GM21576 (cell line): ENCODE measurements at regions not wholly inside any gene's neighbourhood (a gene's known extent, or its start where the extent isn't known, plus 50 kb on each side); places are given as distances from the start of the nearest gene placed in this dataset.
A peak's percentile ranks its signal among the peaks of the same experiment; 100 is the strongest.

Experiments used
- ATAC-seq: cut with Tn5 transposase; IDR thresholded peaks from one replicate; pipeline ENCODE4 v1.9.1; 2021; ENCODE audit warnings: mild to moderate bottlenecking, moderate library complexity; ENCODE audit not compliant: unreplicated experiment

- peak; percentile 65 for ATAC-seq
These were observed 432.6 kb downstream of the TNS3 start for GRCh38 chr7:47149208-47149839.

- no peak for ATAC-seq
These were observed 433.2 kb downstream of the TNS3 start for GRCh38 chr7:47148536-47149207.

- no peak for ATAC-seq
These were observed 434.7 kb downstream of the TNS3 start for GRCh38 chr7:47147213-47147631.

- no peak for ATAC-seq
These were observed 435.9 kb downstream of the TNS3 start for GRCh38 chr7:47145982-47146381.

GRCh38 chr7:47145186-47145725, 436.7 kb downstream of the TNS3 start:
- ATAC-seq = no peak

GRCh38 chr7:47143339-47143738, 438.6 kb downstream of the TNS3 start:
- no peak for ATAC-seq

GRCh38 chr7:47142867-47143175, 439.1 kb downstream of the TNS3 start:
- ATAC-seq = no peak

- no peak for ATAC-seq
These were observed 439.6 kb downstream of the TNS3 start for GRCh38 chr7:47142169-47142866.

- no peak for ATAC-seq
These were observed 449.4 kb downstream of the TNS3 start for GRCh38 chr7:47132471-47132870.

GRCh38 chr7:47128700-47129099, 453.2 kb downstream of the TNS3 start:
- no peak for ATAC-seq

- ATAC-seq = no peak
These were observed 456.4 kb downstream of the TNS3 start for GRCh38 chr7:47125529-47125928.

GRCh38 chr7:47119261-47119865, 462.5 kb downstream of the TNS3 start:
- no peak for ATAC-seq

- ATAC-seq = no peak
These were observed 477.7 kb downstream of the TNS3 start for GRCh38 chr7:47104206-47104549.

- ATAC-seq = no peak
These were observed 478.3 kb downstream of the TNS3 start for GRCh38 chr7:47103498-47104205.

GRCh38 chr7:47102331-47102841, 479.5 kb downstream of the TNS3 start:
- ATAC-seq = no peak

GRCh38 chr7:47100817-47101435, 481.0 kb downstream of the TNS3 start:
- peak; percentile 52 for ATAC-seq

GRCh38 chr7:47100148-47100816, 481.6 kb downstream of the TNS3 start:
- ATAC-seq = no peak

GRCh38 chr7:47097431-47097830, 484.5 kb downstream of the TNS3 start:
- no peak for ATAC-seq

GRCh38 chr7:47095946-47096345, 486.0 kb downstream of the TNS3 start:
- no peak for ATAC-seq

- no peak for ATAC-seq
These were observed 487.4 kb downstream of the TNS3 start for GRCh38 chr7:47094462-47094861.
